ENCODE measurements at regions not wholly inside any gene's neighbourhood (a gene's known extent, or its start where the extent isn't known, plus 50 kb on each side); places are given as distances from the start of the nearest gene placed in this dataset.
A peak's percentile ranks its signal among the peaks of the same experiment; 100 is the strongest.

DNA sequence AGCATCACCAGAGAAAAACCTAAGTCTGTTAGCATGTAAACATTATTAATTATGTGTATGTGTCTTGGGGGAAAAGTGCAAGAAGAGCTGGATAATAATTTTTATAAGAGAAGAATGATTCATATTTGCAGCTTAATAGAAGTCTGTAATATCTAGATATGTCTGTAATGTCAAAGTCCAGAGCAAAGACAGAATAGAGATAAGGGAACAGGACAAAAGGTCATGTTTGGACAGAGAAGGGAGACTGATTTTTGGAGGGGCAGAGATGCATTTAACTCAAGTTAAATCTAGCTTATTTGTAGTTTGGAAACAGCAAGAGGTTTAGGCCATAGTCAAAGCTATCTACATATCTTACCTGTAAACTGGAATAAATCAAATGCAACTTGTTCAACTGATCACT lies 61.2 kb downstream of the MAGED1 start:
- no peaks in the 10 kb centered on the region for H3F3A ChIP-seq (ENCODE audit: low read length, unreplicated experiment)
- no peaks in the 10 kb centered on the region for H3K9me2 ChIP-seq (replicated peaks; ENCODE audit: low read length)
- H3K27me3 ChIP-seq (ENCODE audit: low read length) = 0 out of 2 replicates have a peak, but pooled peaks cover 10% of the 10 kb centered on the region
- TF ChIP-seq EZH2phosphoT487 (IDR thresholded peaks at IDR 0.05; ENCODE audit: borderline replicate concordance, low read length) (no peak), EZH2 (IDR thresholded peaks at IDR 0.05; ENCODE audit: low read length, unreplicated experiment) (no peak)
- TF ChIP-seq, protein P1, sequence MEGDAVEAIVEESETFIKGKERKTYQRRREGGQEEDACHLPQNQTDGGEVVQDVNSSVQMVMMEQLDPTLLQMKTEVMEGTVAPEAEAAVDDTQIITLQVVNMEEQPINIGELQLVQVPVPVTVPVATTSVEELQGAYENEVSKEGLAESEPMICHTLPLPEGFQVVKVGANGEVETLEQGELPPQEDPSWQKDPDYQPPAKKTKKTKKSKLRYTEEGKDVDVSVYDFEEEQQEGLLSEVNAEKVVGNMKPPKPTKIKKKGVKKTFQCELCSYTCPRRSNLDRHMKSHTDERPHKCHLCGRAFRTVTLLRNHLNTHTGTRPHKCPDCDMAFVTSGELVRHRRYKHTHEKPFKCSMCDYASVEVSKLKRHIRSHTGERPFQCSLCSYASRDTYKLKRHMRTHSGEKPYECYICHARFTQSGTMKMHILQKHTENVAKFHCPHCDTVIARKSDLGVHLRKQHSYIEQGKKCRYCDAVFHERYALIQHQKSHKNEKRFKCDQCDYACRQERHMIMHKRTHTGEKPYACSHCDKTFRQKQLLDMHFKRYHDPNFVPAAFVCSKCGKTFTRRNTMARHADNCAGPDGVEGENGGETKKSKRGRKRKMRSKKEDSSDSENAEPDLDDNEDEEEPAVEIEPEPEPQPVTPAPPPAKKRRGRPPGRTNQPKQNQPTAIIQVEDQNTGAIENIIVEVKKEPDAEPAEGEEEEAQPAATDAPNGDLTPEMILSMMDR (conservative IDR thresholded peaks at IDR 0.05; ENCODE audit: low read depth, low read length) = no peak
- H3K27ac ChIP-seq (ENCODE audit: low read length) = no peak overlapping the region
- H3K4me2 ChIP-seq (ENCODE audit: low read length) = no peak overlapping the region
- no peaks in the 10 kb centered on the region for H4K20me1 ChIP-seq (ENCODE audit: low read length)
- H3K9ac ChIP-seq (ENCODE audit: low read length) = no peak overlapping the region
- H3K79me2 ChIP-seq (ENCODE audit: low read length) = no peaks in the 10 kb centered on the region
- H3K4me1 ChIP-seq (ENCODE audit: insufficient read depth, low read length) = no peaks in the 10 kb centered on the region
- no peaks in the 10 kb centered on the region for H3K9me3 ChIP-seq (ENCODE audit: low read length)
- ATAC-seq (no peak), DNase-seq (no peak)
- intact Hi-C loops (cut with micrococcal nuclease) = no loop called here
- H3K4me3 ChIP-seq (ENCODE audit: low read length) = no peak overlapping the region
- no peaks in the 10 kb centered on the region for H3K36me3 ChIP-seq (ENCODE audit: low read depth, low read length)
- ChIA-PET POLR2A (ENCODE audit: unreplicated experiment) (no interaction called here), CTCF (no interaction called here)
- BruUV-seq (replicated peaks) = no TSS peak
- no peak overlapping the region for H2AFZ ChIP-seq (ENCODE audit: low read length)

DNA sequence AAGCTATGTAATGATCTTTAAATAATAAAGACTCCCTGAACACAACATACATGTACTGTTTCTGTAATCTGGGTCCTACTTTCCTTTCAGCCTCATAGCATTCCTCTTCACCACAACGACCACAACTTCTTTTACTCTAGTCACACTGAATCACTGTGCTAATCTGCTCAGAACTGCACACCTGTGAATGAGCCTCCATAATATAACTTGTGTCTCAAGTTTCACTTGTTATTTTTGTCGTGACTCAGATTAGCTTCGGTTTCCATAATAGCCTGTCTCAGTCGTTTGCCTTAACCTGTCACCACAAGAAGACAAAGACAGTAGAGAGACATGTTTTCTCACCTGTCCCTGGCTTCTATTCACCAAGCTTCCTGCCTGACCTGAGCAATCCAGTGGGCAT lies 61.8 kb downstream of the MAGED1 start:
- Histone ChIP-seq H3K79me2 (ENCODE audit: low read length) (no peaks in the 10 kb centered on the region), H3K9ac (ENCODE audit: low read length) (no peak overlapping the region), H3K4me1 (ENCODE audit: insufficient read depth, low read length) (no peaks in the 10 kb centered on the region), H3F3A (ENCODE audit: low read length, unreplicated experiment) (no peaks in the 10 kb centered on the region), H3K36me3 (ENCODE audit: low read depth, low read length) (no peaks in the 10 kb centered on the region), H3K4me3 (ENCODE audit: low read length) (no peak overlapping the region), H2AFZ (ENCODE audit: low read length) (no peak overlapping the region), H3K9me2 (replicated peaks; ENCODE audit: low read length) (no peaks in the 10 kb centered on the region), H3K27me3 (ENCODE audit: low read length) (0 out of 2 replicates have a peak, but pooled peaks cover 10% of the 10 kb centered on the region), H3K4me2 (ENCODE audit: low read length) (no peak overlapping the region), H3K9me3 (ENCODE audit: low read length) (no peaks in the 10 kb centered on the region), H4K20me1 (ENCODE audit: low read length) (no peaks in the 10 kb centered on the region), H3K27ac (ENCODE audit: low read length) (no peak overlapping the region)
- DNase-seq = peak; percentile 66
- no peak for ATAC-seq
- TF ChIP-seq, protein P1 (conservative IDR thresholded peaks at IDR 0.05; ENCODE audit: low read depth, low read length) = no peak
- TF ChIP-seq EZH2 (IDR thresholded peaks at IDR 0.05; ENCODE audit: low read length, unreplicated experiment) = no peak
- TF ChIP-seq EZH2phosphoT487 (IDR thresholded peaks at IDR 0.05; ENCODE audit: borderline replicate concordance, low read length) = no peak
- ChIA-PET POLR2A (ENCODE audit: unreplicated experiment) (no interaction called here), CTCF (no interaction called here)
- intact Hi-C loops (cut with micrococcal nuclease) = no loop called here
- BruUV-seq (replicated peaks) = no TSS peak

GRCh38 chrX:51956441-51956840 lies 63.0 kb downstream of the MAGED1 start:
- Histone ChIP-seq H3K9me2 (replicated peaks; ENCODE audit: low read length) (no peaks in the 10 kb centered on the region), H2AFZ (ENCODE audit: low read length) (no peak overlapping the region), H3K36me3 (ENCODE audit: low read depth, low read length) (no peaks in the 10 kb centered on the region), H3K9ac (ENCODE audit: low read length) (no peak overlapping the region), H3K9me3 (ENCODE audit: low read length) (no peaks in the 10 kb centered on the region), H3K27ac (ENCODE audit: low read length) (no peak overlapping the region), H3K27me3 (ENCODE audit: low read length) (0 out of 2 replicates have a peak, but pooled peaks cover 5% of the 10 kb centered on the region), H4K20me1 (ENCODE audit: low read length) (no peaks in the 10 kb centered on the region), H3K4me1 (ENCODE audit: insufficient read depth, low read length) (no peaks in the 10 kb centered on the region), H3K4me2 (ENCODE audit: low read length) (no peak overlapping the region), H3K4me3 (ENCODE audit: low read length) (no peak overlapping the region), H3F3A (ENCODE audit: low read length, unreplicated experiment) (no peaks in the 10 kb centered on the region), H3K79me2 (ENCODE audit: low read length) (no peaks in the 10 kb centered on the region)
- POLR2A ChIA-PET (ENCODE audit: unreplicated experiment) = no interaction called here
- no peak for ATAC-seq
- TF ChIP-seq EZH2 (IDR thresholded peaks at IDR 0.05; ENCODE audit: low read length, unreplicated experiment) = no peak
- TF ChIP-seq EZH2phosphoT487 (IDR thresholded peaks at IDR 0.05; ENCODE audit: borderline replicate concordance, low read length) = no peak
- TF ChIP-seq, protein P1 (conservative IDR thresholded peaks at IDR 0.05; ENCODE audit: low read depth, low read length) = no peak
- CTCF ChIA-PET = no interaction called here
- intact Hi-C loops (cut with micrococcal nuclease) = no loop called here
- BruUV-seq (replicated peaks) = no TSS peak
- DNase-seq = no peak
